ENCODE measurements at regions not wholly inside any gene's neighbourhood (a gene's known extent, or its start where the extent isn't known, plus 50 kb on each side); places are given as distances from the start of the nearest gene placed in this dataset.
"Not testable (repeated sequence)": the region's sequence is repeated elsewhere in the genome, so short reads cannot be mapped to it uniquely, and the experiment has no call there.

- peak; percentile 20 for DNase-seq (ENCODE audit: low read depth)
Observed at GRCh38 chr2:216989340-216990129, 129.7 kb upstream of the TNP1 start.

GRCh38 chr2:216987252-216987821, 127.5 kb upstream of the TNP1 start:
- no peak for DNase-seq (ENCODE audit: low read depth)

GRCh38 chr2:216985658-216986141, 125.8 kb upstream of the TNP1 start:
- DNase-seq (ENCODE audit: low read depth) = no peak

- DNase-seq (ENCODE audit: low read depth) = no peak
Observed at GRCh38 chr2:216984937-216985336, 125.1 kb upstream of the TNP1 start.

GRCh38 chr2:216981951-216982350, 122.1 kb upstream of the TNP1 start:
- not testable (repeated sequence) for DNase-seq (ENCODE audit: low read depth)

- DNase-seq (ENCODE audit: low read depth) = not testable (repeated sequence)
Observed at GRCh38 chr2:216980510-216980909, 120.6 kb upstream of the TNP1 start.

- no peak for DNase-seq (ENCODE audit: low read depth)
Observed at GRCh38 chr2:216974321-216975302, 114.7 kb upstream of the TNP1 start.

GRCh38 chr2:216971593-216971992, 111.7 kb upstream of the TNP1 start:
- DNase-seq (ENCODE audit: low read depth) = no peak

GRCh38 chr2:216970359-216970915, 110.6 kb upstream of the TNP1 start:
- DNase-seq (ENCODE audit: low read depth) = no peak

GRCh38 chr2:216967889-216968288, 108.0 kb upstream of the TNP1 start:
- no peak for DNase-seq (ENCODE audit: low read depth)

- DNase-seq (ENCODE audit: low read depth) = no peak
Observed at GRCh38 chr2:216960671-216961268, 100.9 kb upstream of the TNP1 start.

- DNase-seq (ENCODE audit: low read depth) = no peak
Observed at GRCh38 chr2:216959433-216959832, 99.6 kb upstream of the TNP1 start.

- peak; percentile 12 for DNase-seq (ENCODE audit: low read depth)
Observed at GRCh38 chr2:216956820-216957493, 97.1 kb upstream of the TNP1 start.

GRCh38 chr2:216951171-216951570, 91.3 kb upstream of the TNP1 start:
- no peak for DNase-seq (ENCODE audit: low read depth)

GRCh38 chr2:216950547-216950946, 90.7 kb upstream of the TNP1 start:
- DNase-seq (ENCODE audit: low read depth) = peak; percentile 11

GRCh38 chr2:216949700-216950413, 90.0 kb upstream of the TNP1 start:
- no peak for DNase-seq (ENCODE audit: low read depth)

- DNase-seq (ENCODE audit: low read depth) = no peak
Observed at GRCh38 chr2:216947055-216947454, 87.2 kb upstream of the TNP1 start.

- no peak for DNase-seq (ENCODE audit: low read depth)
Observed at GRCh38 chr2:216944733-216945132, 84.9 kb upstream of the TNP1 start.

GRCh38 chr2:216943109-216943508, 83.2 kb upstream of the TNP1 start:
- DNase-seq (ENCODE audit: low read depth) = no peak

GRCh38 chr2:216942465-216942864, 82.6 kb upstream of the TNP1 start:
- no peak for DNase-seq (ENCODE audit: low read depth)
